HG02885 (cell line): ENCODE measurements at regions not wholly inside any gene's neighbourhood (a gene's known extent, or its start where the extent isn't known, plus 50 kb on each side); places are given as distances from the start of the nearest gene placed in this dataset.
"Not testable (repeated sequence)": the region's sequence is repeated elsewhere in the genome, so short reads cannot be mapped to it uniquely, and the experiment has no call there.

Experiments
- ATAC-seq: cut with Tn5 transposase; IDR thresholded peaks from one replicate; pipeline ENCODE4 v1.9.1; 2021; ENCODE audit warnings: mild to moderate bottlenecking; ENCODE audit not compliant: unreplicated experiment, poor library complexity

DNA sequence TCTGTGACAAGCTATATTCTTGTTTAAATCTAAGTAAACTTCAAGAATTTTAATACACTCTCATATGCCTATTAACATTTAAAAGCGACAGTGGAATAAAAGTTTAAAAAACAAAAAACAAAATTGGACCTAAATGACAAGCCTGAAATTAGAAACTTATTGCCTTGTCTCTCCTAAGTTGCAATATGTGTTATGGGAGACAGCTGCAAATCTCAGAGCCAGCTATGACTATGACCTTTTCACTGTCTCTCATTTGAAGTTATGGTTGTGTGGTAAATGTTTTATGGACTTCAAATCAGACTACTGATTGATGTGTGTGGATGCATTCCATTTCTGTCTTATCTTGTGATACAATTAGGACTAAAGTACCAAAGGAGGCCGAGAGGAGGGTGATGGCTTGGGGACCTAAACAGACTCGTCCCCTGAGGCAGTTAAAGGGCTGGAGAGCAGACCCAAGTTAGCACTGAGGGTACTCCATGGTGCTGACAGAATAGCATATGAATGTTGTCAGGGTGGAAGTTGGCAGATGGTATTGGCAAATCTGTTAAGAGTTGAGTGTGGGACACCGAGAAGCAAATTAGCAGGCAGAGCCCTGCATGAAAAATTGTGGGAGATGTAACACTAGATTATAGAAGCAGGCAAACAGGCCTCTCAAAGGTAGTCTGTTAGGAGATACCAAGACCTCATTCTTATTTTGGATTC, 930.1 kb upstream of the MAN1A1 start:
- no peak for ATAC-seq

DNA sequence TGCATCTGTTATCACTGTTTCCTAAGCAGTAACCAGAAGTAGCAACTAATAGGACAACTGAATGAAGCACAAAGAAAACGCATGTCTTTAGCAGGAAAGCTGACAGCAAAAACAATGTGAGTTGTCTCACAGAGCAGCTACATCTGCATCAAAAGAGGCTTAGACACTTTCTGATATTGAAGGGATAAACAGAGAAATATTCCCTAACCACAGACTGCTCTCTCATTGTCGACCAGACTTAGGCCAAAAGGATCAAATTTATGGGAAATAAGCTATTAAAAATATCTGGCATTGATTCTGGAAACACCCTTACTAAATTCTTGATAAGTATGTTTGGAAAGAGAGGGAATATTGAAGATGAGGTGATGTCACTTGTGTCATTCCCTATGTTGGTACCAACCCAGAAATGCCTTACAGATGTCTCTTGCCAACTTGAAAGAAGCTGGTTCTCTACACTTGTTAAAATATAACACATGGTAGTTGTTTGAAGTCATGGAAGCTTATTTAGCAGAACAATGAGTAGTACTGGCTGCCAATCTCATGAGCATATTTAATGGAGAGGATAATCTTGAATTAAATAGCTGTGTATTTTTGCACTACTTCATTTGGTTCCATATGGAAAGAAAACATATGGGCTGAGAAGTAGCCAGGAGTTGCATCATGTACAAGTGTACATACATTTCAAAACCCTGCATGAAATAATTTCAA, 929.3 kb upstream of the MAN1A1 start:
- no peak for ATAC-seq

DNA sequence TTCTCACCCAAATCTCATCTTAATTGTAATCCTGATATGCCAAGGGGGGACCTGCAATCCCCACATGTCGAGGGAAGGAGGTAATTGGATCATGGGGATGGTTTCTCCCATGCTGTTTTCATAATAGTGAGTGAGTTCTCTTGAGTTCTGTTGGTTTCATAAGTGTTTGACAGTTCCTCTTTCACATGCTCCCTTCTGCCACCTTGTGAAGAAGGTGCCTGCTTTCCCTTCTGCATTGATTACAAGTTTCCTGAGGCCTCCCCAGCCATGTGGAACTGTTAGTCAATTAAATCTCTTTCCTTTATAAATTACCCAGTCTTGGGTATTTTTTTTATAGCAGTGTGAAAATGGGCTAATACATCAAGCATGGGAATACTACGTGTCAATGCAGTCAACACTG, 925.0 kb upstream of the MAN1A1 start:
- ATAC-seq: peak; percentile 76

DNA sequence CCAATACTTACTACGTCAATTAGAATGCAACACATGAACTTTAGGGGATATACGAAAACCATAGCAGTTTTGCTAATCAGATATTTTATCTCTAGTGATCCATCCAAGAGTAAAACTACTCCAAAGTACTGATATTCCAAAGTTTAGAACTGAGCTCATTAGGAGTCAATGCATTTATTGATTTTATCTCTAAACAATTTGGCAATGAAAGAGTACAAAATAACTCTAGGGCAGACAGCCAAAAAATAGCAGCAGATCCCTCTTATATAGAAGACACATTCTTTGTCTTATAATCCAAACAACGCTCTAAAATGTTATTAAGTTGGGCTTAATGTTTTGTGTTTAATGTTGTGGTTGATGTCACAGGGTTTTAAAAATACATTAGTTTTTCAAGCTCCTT, 923.9 kb upstream of the MAN1A1 start:
- no peak for ATAC-seq

DNA sequence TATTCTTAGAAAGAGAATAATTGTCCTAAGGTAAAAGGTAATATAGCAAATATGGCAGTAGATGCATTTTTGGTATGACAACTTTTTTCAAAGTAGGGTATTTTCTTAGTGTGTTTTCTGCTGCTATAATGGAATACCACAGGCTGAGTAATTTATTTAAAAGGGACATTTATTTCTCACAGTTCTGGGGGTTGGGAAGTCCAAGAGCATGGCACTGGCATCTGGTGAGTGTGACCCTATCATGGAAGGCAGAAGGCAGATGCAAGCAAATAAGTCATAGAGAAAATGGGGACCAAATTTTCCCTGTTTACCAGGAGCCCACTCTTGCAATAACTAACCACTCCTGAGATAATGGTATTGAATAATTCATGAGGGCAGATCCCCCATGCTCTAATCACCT, 922.5 kb upstream of the MAN1A1 start:
- no peak for ATAC-seq

DNA sequence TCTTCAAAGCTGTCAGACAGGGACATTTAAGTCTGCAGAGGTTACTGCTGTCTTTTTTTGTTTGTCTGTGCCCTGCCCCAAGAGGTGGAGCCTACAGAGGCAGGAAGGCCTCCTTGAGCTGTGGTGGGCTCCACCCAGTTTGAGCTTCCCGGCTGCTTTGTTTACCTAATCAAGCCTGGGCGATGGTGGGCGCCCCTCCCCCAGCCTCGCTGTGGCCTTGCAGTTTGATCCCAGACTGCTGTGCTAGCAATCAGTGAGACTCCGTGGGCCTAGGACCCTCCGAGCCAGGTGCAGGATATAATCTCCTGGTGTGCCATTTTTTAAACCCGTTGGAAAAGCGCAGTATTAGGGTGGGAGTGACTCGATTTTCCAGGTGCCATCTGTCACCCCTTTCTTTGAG, 918.7 kb upstream of the MAN1A1 start:
- not testable (repeated sequence) for ATAC-seq

DNA sequence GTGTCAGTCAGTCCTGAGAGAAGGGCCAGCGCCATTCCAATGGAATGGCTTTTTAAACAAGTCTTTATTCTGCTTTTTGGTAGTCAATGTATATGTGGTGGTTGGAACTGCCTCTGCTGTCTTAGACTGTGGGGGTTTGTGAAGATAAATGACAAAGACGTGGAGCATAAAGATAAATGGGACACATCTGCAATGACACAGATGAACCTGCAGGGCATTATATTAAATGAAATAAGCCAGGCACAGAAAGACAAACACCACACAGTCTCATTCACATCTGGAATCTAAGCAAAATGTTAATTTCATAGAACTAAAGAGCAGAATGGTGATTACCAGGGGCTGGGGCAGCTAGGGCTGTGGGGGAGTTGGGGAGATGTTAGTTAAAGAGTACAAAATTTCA, 912.8 kb upstream of the MAN1A1 start:
- ATAC-seq: no peak

DNA sequence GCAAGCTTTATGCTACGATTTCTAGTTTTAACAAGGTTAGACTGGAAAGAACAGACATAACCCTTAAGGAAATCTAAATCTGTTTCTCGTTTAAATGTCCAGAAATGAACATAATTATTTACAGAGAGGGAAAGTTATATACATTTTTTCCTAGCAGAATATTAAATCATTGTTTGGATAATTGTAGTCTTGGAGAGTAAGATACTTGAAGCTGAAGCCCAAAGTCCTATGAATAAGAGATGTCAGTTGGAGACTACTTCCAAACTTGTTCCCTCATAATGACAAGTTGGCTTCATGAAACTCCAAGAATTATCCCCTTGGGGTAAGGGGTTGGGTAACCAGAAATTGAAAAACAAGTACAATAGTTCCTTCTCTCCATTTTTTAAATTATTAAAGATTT, 911.1 kb upstream of the MAN1A1 start:
- no peak for ATAC-seq

DNA sequence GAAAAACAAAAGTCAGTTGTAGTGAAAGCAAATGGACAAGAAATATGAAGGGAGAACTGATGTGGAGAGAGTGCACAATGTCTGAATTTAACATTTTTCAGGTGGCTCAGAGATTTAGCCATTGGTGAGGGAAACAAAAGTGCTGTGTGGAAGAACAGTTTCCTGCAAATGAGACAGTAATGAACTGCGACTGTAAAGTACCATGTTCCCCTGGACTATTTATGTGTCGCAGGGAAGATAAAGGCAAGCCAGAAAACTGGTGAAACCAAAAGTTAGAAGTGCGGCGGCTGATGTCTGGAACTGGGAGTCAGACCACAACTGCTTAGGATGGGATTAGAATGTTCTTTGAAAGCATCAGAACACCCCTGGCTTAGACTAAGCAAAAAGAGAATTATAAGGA, 905.1 kb upstream of the MAN1A1 start:
- no peak for ATAC-seq

DNA sequence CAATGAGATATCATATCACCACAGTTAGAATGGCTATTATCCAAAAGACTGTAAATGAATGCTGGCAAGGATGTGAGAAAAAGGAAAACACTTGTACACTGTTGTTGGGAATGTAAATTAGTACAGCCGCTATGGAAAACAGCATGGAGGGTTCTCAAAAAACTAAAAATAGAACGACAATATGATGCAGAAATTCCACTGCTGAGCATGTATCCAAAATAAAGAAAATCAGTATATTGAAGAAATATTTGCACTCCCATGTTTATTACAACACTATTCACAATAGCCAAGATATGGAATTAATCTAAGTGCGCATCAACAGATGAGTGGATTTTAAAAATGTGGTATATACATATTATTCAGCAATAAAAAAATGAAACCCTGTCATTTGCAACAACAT, 898.9 kb upstream of the MAN1A1 start:
- no peak for ATAC-seq

DNA sequence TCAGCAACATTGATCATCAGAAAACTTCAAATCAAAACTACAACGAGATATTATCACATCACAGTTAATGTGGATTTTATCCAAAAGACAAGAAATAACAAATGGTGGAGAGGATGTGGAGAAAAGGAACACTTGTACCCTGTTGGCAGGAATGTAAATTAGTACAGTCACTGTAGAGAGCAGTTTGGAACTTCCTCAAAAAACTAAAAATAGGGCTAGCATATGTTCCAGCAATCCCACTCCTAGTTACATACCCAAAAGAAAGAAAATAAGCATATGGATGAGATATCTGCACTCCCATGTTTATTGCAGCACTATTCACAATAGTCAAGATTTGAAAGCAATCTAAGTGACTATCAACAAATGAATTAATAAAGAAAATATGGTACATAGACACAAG, 887.7 kb upstream of the MAN1A1 start:
- no peak for ATAC-seq

DNA sequence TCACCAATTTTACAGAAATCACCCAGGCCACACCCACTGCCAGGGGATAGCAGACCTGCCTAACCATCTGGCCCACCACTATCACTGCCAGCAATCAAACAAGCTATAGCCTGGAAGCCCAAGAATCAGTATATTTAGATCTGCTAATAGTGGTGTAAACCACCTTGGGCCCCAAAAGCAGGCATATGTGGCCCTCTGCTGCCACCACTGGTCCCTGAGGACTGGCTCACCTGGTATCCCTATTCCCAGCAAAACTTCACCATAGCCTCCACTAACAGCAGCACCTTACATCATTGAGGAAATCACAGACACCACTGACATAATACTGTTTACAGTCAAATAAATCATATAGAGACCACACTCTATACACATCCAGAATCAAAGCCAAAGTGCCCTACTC, 880.4 kb upstream of the MAN1A1 start:
- ATAC-seq: no peak

DNA sequence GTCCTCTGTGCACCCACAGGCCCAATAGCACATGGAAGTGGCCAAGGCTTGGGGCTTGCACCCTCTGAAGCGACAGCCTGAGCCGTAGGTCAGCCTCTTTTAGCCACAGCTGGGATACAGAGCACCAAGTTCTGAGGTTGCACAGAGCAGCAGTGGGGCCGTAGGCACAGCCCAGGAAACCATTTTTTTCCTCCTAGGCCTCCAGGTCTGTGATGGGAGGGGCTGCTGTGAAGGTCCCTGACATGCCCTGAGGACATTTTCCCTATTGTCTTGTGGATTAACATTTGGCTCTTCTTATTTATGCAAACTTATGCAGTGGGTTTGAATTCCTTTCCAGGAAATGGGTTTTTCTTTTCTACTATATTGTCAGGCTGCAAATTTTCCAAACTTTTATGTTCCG, 878.7 kb upstream of the MAN1A1 start:
- no peak for ATAC-seq

DNA sequence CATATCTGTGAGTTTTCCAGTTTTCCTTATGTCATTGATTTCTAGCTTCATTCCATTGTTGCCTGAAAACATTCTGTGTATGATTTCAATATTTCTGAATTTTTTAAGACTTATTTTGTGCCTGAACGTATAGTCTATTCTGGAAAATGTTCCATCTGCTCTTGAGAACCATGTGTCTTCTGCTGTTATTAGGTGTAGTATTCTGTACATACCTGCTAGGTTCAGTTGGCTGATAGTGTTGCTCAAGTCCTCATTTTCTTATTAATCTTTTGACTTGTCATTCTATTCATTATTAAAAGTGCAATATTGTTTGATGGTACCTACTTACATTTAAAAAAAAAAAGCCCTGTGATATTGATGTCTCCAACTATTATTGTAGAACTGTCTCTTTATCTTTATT, 869.8 kb upstream of the MAN1A1 start:
- ATAC-seq: no peak

DNA sequence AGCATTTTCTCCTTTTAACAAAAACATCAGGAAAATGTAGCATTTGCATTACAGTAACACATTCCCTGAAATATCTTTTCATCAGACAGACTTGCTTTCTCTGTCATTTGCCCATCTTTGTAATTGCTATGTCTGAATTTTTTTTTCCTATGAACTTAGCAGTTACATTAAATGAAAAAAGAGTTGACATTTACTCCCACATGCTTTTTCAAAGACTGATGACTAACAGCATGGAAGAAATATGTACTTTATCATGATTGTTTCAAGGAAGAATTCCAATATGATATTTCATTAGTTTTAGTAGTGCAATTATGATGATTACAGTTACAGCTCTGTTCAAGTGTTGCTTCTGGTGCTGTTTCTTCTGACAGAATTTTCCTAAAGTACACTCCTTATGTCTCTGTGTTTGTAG, 864.5 kb upstream of the MAN1A1 start:
- ATAC-seq: no peak

DNA sequence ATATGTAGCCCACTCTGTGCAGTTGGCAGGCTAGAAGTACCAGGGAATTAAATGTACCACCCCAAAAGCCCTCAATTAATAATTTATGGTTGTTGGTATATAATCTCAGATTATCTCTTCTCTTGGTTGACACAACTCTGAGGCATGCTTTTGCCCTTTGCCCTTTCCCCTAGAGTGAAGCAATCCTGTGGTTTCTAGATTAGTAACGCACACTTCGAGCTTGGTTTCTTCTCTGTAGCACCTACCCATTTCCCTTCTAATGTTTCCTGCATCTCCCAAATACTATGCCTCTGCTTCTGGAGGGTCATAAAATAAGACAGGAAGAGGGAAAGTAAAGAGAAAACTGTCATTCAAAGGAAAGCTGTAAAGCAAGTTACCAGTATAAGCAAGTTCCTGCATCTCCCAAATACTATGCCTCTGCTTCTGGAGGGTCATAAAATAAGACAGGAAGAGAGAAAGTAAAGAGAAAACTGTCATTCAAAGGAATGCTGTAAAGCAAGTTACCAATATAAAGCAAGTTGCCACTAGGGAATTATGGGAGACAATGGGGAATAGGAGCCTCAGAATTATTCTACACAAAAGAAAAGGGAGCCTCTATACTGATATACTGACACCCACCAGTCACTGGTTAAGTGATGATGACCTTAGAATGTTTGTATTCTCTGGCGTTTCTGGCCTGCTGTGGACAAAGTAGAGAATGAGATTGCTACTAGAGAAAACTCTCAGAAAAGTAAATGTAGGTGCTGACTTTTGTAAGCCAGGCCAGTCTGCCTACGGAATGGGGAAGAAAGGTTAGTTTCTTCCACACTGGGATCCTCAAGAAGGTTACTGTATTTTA, 862.6 kb upstream of the MAN1A1 start:
- ATAC-seq: no peak

DNA sequence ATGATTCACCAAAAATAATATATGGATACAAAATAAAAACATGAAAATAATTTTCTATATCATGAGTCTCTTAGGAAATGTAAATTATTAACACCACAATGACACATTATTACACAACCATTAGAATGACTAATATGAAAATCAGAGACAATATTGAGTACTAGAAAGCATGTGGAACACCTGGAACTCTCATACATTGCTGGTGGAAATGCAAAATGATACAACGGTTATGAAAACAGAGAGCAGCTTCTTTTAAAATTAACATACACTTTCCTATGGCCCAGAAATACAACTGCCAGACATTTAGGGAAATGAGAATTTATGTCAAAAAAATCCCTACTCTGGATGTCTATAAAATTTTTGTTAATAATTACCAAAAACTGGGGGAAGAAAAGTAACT, 853.3 kb upstream of the MAN1A1 start:
- ATAC-seq: no peak

DNA sequence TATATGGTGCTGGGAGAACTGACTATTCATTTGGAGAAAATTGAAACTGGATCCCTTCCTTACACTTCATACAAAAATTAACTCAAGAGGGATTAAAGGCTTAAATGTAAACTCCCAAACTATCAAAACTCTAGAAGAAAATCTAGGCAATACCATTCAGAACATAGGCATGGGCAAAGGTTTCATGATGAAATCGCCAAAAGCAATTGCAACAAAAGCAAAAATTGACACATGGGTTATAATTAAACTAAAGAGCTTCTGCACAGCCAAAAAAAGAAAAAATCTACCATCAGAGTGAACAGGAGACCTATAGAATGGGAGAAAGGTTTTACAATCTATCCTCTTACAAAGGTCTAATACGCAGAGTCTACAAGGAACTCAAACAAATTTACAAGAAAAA, 851.3 kb upstream of the MAN1A1 start:
- no peak for ATAC-seq

DNA sequence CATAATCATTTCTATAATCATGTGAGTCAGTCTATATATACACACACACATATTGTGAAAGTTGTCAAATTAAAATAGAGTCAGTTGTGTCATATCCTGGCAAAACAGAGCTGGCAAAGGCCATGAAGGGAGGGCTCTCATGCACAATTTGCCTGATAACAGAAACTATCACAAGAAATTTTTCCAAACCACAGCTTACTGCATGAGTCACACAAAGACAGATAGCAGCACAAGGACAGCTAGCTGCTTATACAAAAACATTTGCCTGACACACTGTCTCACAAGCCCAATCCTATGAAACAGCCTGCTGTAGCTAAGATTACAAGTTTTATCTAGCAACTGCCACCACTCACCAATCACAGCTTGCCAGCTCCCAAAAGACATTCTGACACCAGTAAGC, 848.5 kb upstream of the MAN1A1 start:
- no peak for ATAC-seq

DNA sequence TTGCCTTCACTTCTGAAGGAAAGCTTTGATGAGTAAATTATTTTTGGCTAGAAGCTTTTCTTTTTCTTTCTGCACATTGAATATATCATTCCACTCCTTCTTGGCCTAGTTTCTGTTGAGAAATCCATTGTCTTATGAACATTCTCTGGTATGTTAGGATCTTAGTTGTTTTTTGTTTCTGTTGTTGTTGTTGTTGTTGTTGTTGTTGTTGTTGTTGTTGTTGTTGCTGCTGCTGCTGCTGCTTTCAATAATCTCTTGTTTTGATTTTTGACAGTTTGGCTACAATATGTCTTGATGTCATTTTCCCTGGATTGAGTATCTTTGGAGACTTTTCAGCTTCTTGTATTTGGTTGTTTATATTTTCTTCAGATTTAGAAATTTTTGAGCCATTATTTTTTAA, 836.5 kb upstream of the MAN1A1 start:
- no peak for ATAC-seq

DNA sequence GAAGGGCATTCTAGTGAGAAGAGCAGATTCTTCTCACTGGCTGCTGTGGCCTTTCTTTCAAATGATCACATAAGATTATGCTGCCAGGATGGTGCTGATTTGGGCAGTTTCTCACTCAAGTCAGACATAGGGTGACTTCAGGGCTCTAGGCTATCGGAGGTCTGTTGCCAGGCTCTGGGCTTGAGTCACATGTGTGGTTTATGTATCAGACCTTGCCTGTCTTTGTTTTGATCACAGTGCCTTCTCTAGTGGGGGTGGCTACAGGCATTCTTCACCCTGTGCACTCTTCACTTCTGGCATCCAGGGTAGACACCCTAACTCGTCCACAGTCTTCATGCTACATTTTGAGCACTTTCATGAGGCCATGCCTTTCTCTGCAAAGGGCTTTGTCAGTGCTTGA, 823.7 kb upstream of the MAN1A1 start:
- ATAC-seq: no peak
